Activated effector memory CD4-positive, alpha-beta T cell treated with anti-CD3 and anti-CD28 coated beads, Interleukin-2, amount 50 U/mL, for 16 hours (primary cell): ENCODE measurements at regions not wholly inside any gene's neighbourhood (a gene's known extent, or its start where the extent isn't known, plus 50 kb on each side); places are given as distances from the start of the nearest gene placed in this dataset.

ENCODE experiments used
- DNase-seq: peaks from one replicate; pipeline ENCODE4 v3.0.0-alpha.2; 2020

- DNase-seq, result no peak
These were observed 581.4 kb downstream of the USP25 start for GRCh38 chr21:16311229-16311628.

GRCh38 chr21:16312321-16312720 lies 582.5 kb downstream of the USP25 start:
- no peak for DNase-seq

GRCh38 chr21:16315223-16315622 lies 585.4 kb downstream of the USP25 start:
- no peak for DNase-seq

DNA sequence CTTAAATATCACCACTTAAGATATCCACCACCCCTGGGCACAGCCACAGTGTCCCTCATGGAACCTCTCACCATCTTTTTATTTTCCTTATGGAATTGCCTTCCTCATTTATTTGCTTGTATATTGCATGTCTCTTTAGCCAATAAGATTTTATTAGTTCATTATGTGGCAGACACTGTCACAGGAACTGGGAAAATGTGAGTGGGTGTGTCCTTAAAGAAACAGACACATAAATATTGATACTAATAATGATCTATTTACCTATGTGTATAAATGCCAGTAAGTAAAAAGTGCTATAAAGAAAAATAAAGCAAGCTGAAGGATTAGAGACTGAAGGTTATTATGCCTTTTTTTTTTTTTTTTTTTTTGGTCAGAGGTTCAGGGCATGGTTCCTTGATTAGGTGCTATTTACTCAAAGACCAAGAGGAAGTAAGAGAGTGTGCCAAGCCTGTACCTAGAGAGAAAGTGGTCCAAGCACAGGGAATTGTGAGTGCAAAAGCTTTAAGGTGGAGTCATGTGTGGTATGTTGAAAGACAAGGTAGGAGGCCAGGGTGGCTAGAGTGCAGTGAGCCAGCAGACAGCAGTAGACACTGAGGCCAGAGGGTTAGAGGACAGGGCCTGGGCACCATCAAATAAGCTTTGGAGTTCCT lies 589.0 kb downstream of the USP25 start:
- DNase-seq, result no peak

DNA sequence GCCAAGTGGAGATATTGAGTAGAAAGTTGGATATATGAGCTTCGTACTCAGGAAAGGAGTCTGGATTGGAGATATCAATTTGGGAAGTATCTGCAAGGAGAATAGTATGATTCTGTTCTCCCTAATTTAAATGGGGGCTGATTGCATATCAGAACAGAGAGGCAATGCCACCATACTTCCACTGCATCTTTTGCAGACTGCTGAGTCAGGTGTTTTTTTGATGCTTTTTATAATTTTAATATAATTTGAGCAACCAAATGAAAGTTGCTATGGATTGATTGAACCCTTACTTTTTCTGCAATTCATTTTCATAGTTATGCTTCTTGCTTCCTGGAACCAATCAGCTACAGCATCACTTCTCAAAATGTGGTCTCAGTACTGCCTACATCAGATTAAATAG lies 590.3 kb downstream of the USP25 start:
- no peak for DNase-seq

GRCh38 chr21:16322454-16322853 lies 592.7 kb downstream of the USP25 start:
- DNase-seq, result no peak

DNA sequence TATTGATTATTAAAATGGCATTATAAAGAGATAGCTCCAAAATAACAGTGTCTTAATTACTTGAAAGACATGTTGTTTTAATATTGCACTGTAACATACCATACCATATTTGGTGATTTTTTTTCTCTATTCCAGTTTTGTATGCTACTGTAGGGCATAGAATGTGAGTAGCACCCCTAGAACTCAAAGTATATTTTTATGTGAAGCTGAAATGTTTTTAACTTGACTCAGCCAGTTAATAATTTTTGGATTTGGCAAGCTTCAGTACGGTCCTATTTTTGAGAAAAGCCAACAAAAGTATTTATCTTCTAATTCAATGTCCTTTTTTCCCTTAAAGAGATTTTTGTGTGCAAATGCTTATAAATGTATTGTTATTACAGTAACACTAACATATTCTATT lies 593.8 kb downstream of the USP25 start:
- no peak for DNase-seq

DNA sequence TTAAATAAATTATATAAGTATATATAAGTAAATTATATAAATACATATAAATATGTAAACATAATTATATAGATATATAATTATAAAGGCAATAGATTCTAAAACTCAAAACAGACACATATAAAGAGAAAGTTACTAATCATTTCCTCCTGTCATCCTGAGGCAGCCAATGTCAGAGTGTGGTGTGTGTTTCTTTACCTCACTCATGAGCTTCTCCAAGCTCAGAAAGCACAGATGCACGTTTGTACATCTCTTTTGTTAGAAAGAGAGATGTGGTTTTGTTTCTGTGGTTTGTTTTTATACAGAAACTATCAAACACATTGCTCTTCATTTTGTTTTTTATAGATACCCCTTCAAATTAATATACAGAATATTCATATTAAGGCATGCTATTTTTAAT lies 594.8 kb downstream of the USP25 start:
- DNase-seq, result no peak

DNA sequence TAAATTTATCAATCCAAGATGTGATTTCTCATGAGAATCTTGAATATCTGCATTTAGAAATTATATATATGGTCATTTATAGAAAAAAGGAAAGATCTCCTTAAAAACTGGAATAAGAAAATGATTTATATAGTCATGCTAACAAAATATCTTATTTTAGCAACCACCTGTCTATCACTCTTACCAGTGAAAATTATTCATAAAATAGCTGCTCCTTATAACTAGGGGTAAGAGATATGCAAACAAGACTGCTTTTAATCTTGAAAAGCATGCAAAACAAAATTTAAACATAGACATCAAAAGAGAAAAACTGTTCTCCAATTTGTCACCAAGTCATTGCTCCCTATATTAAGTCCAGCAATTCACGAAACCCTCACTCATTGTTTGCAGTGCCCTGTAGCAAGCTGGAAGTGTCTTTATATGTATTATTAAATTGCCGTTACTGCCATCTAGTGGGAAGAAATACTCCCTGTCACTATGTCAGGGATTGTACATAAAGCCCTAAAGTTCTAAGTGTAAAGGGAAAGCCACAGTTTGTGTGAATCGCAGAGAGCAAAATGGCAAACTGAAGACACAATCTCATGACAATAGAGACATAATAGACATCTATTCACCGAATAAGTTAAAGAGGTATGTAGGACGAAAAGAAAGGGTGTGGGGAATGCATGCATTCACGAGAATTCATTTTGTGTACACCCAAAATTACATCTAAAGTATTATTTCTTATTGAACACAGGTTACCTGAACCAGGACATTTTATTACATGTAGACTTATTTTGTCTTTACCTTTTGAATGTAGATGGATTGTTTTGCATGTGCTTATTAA lies 600.5 kb downstream of the USP25 start:
- DNase-seq, result no peak

- no peak for DNase-seq
These were observed 601.1 kb downstream of the USP25 start for GRCh38 chr21:16330908-16331268.

DNA sequence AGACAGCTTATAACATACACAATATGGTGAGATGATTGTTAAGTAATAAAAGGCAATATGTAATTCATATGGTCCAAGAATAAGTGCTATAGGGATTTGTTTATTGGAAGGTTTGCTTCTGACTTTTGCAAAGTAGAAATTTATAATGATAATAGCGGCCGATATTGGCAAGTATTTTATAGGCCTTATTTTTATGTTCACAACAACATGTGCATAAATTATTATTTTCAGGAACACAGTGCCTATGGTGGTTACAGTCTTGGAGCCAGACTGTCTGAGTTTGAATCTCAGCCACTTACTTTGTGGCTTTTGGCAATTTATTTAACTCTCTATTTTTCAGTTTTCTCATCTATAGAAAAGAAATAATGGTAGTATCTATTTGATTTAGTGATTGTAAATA lies 607.5 kb downstream of the USP25 start:
- DNase-seq, result no peak

DNA sequence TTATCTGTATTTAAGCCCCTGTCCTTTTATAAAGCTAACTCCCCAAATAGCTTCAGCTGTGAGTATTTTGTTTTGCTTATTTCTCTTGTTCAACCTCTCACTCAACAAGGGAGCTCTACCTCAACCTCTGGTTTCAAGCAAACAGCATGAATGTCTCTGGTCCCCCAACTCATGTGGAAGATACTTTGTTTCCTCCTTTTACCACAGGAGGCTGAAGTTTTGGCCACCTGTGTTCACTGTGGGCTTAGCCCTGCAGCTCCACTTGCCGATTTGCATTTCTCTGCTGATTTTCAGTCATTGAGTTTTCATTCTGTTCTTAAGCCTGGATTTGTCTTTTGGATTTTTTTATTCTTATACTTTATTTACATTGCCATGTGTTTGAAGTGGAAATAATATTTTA lies 613.1 kb downstream of the USP25 start:
- no peak for DNase-seq

GRCh38 chr21:16343776-16344175 lies 614.0 kb downstream of the USP25 start:
- no peak for DNase-seq

DNA sequence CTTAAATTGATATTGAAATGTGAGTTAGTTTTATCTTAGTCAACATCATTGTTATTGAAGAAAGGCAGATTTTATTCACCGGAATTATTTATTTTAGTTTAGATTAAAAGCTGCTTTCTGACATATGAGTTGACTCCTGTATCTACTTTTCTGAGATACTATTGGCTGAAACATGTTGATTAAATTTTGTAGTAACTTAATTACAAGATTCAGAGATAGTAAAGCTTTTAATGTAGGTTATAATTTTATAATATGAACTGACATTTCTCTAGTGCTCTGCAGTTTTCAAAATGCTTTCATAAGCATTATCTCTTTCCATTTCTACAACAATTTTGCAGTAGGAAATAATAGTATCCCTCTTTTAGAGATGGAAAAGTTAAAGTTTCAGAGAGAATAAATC lies 616.0 kb downstream of the USP25 start:
- DNase-seq, result no peak

- no peak for DNase-seq
These were observed 617.4 kb downstream of the USP25 start for GRCh38 chr21:16347223-16347622.

DNA sequence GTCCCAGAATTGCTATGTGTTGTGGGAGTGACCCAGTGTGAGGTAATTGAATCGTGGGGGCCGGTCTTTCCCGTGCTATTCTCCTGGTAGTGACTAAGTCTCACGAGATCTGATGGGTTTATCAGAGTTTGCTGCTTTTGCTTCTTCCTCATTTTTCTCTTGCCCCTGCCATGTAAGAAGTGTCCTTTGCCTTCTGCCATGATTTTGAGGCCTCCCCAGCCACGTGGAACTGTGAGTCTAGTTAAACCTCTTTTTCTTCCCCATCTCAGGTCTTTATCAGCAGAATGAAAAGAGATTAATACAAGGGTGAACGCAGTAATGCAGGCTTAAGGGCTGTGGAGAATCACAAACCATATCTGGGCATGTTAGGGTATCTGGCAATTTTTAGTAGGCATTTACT lies 624.0 kb downstream of the USP25 start:
- no peak for DNase-seq

- DNase-seq, result no peak
These were observed 628.2 kb downstream of the USP25 start for GRCh38 chr21:16357994-16358393.

DNA sequence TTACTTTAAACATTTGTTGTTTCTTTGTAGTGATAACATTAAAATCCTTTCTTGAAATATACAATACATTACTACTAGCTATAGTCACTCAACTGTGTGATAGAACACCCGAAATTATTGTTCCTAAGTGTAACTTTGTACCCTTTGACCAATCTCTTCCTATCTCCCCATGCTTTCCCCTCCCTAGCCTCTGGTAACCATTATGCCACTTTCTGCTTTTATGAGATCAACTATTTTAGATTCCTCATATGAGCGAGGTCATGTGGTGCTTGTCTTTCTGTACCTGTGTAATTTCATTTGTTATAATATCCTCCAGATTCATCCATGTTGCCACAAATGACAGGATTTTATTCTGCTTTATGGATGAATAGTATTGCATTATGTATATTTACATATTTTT lies 629.0 kb downstream of the USP25 start:
- no peak for DNase-seq

DNA sequence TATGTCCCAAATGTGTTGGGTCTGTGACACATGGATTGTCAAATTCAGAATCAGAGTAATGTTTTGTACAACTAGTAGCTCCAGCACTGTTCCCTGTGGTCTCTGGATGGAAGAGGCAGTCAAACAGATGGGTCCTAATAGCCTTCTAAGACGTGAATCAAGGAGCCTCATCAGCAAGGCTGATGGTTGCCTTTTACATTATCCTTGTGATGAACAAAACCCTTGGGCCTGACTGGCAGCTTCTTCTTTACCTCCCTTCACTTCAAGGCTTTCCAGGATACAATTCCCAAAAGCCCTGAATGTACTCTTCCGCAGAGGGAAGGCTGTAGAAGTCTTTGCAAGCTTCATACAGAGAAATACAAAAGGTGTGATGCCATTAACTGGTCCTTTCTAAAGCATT lies 633.3 kb downstream of the USP25 start:
- no peak for DNase-seq

DNA sequence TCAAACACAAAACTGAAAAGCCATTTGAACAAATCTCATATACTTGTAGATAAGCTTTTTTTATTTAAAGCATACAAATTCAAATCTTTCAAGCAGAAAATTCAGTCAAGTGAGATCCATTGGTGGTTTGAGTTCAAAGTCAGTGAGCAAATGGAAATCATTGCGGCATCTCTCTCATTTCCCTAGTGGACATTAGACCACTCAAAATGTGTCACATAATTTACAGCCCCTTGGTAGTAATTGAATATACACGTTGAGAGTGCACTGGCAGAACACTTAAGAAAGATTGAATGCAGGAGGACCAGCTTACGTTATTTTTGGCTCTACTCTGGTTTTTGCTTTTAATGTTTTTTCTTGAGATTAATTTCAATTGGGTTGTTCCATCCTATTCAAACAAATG lies 633.7 kb downstream of the USP25 start:
- no peak for DNase-seq

DNA sequence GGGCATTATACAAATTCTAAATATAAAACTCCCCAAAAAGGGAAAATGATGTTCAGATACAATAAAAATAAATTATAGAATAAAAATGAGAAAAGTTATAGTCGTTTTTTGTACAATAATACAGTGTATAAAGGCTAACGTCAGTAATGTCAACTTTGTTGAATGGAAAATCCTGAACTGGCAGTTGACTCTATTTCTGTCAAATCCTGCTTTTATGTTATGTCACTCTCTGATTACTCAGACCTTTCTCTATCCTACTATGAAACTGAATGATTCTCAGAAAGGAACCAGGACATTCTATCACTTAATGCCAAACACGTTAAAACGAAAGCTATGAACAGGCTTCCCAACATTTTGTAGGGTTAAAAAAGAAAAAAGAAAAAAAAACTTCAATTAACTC lies 636.4 kb downstream of the USP25 start:
- no peak for DNase-seq

GRCh38 chr21:16367079-16367478 lies 637.3 kb downstream of the USP25 start:
- no peak for DNase-seq

- no peak for DNase-seq
These were observed 640.4 kb downstream of the USP25 start for GRCh38 chr21:16370186-16370585.

GRCh38 chr21:16372586-16372985 lies 642.8 kb downstream of the USP25 start:
- no peak for DNase-seq

- no peak for DNase-seq
These were observed 646.9 kb downstream of the USP25 start for GRCh38 chr21:16376673-16377072.
